ENCODE measurements at regions not wholly inside any gene's neighbourhood (a gene's known extent, or its start where the extent isn't known, plus 50 kb on each side); places are given as distances from the start of the nearest gene placed in this dataset.
"Not testable (repeated sequence)": the region's sequence is repeated elsewhere in the genome, so short reads cannot be mapped to it uniquely, and the experiment has no call there.

- ATAC-seq; H3K4me3 ChIP-seq (ENCODE audit: low read length); H3K27me3 Mint-ChIP-seq (ENCODE audit: low read depth in 2 of 2); H3K27me3 ChIP-seq (ENCODE audit: control insufficient read depth, insufficient read depth, low read length); H3K4me1 ChIP-seq (ENCODE audit: control insufficient read depth, insufficient read depth, low read length); H3K4me3 Mint-ChIP-seq; intact Hi-C loops (cut with micrococcal nuclease); H3K4me1 Mint-ChIP-seq; H3K36me3 Mint-ChIP-seq; DNase-seq; H3K27ac Mint-ChIP-seq; H3K27ac ChIP-seq (ENCODE audit: low read length); H3K9me3 ChIP-seq (ENCODE audit: control insufficient read depth, insufficient read depth, low read length); H3K36me3 ChIP-seq (ENCODE audit: control insufficient read depth, insufficient read depth, low read length): not testable (repeated sequence)
- 100% methylated on average over 1 of the region's 6 CpGs for WGBS (ENCODE audit: insufficient coverage)
- H3K9me3 Mint-ChIP-seq: peaks cover 9 to 12% of the 10 kb centered on the region in 2 donors
Observed at GRCh38 chr7:34581698-34582097, 76.3 kb upstream of the NPSR1 start.

- Mint-ChIP-seq H3K27ac (no peak overlapping the region), H3K9me3 (peaks cover 3 to 5% of the 10 kb centered on the region in 2 donors), H3K4me1 (no peaks in the 10 kb centered on the region), H3K27me3 (ENCODE audit: low read depth in 2 of 2) (no peaks in the 10 kb centered on the region), H3K36me3 (no peaks in the 10 kb centered on the region), H3K4me3 (no peak overlapping the region)
- no peak for TF ChIP-seq CTCF (IDR thresholded peaks at IDR 0.05)
- no peaks in the 10 kb centered on the region for H3K36me3 ChIP-seq (ENCODE audit: control insufficient read depth, insufficient read depth, low read length)
- 94% methylated on average over 6 of the region's 6 CpGs for WGBS (ENCODE audit: insufficient coverage)
- no peak overlapping the region for H3K4me3 ChIP-seq (ENCODE audit: low read length)
- H3K4me1 ChIP-seq (ENCODE audit: control insufficient read depth, insufficient read depth, low read length): no peaks in the 10 kb centered on the region
- ATAC-seq: no peak
- H3K9me3 ChIP-seq (ENCODE audit: control insufficient read depth, insufficient read depth, low read length): peaks cover 3% of the 10 kb centered on the region
- DNase-seq: no peak
- no peak overlapping the region for H3K27ac ChIP-seq (ENCODE audit: low read length)
- H3K27me3 ChIP-seq (ENCODE audit: control insufficient read depth, insufficient read depth, low read length): no peaks in the 10 kb centered on the region
- intact Hi-C loops (cut with micrococcal nuclease): no loop called here
Observed at GRCh38 chr7:34584526-34584925, 73.5 kb upstream of the NPSR1 start.

GRCh38 chr7:34596887-34597286 is 61.1 kb upstream of the NPSR1 start:
- Mint-ChIP-seq H3K4me1 (no peaks in the 10 kb centered on the region), H3K9me3 (peaks cover 0 to 3% of the 10 kb centered on the region in 2 donors), H3K27ac (no peak overlapping the region), H3K27me3 (ENCODE audit: low read depth in 2 of 2) (no peaks in the 10 kb centered on the region), H3K36me3 (no peaks in the 10 kb centered on the region), H3K4me3 (no peak overlapping the region)
- intact Hi-C loops (cut with micrococcal nuclease): no loop called here
- H3K4me3 ChIP-seq (ENCODE audit: low read length): no peak overlapping the region
- ATAC-seq: no peak
- no peak for DNase-seq
- no peaks in the 10 kb centered on the region for H3K36me3 ChIP-seq (ENCODE audit: control insufficient read depth, insufficient read depth, low read length)
- H3K4me1 ChIP-seq (ENCODE audit: control insufficient read depth, insufficient read depth, low read length): no peaks in the 10 kb centered on the region
- WGBS (ENCODE audit: insufficient coverage): 100% methylated on average over 2 of the region's 2 CpGs
- no peak for TF ChIP-seq CTCF (IDR thresholded peaks at IDR 0.05)
- no peaks in the 10 kb centered on the region for H3K9me3 ChIP-seq (ENCODE audit: control insufficient read depth, insufficient read depth, low read length)
- no peak overlapping the region for H3K27ac ChIP-seq (ENCODE audit: low read length)
- H3K27me3 ChIP-seq (ENCODE audit: control insufficient read depth, insufficient read depth, low read length): no peaks in the 10 kb centered on the region

- Mint-ChIP-seq H3K27me3 (ENCODE audit: low read depth in 2 of 2) (peaks cover 0 to 3% of the 10 kb centered on the region in 2 donors), H3K4me3 (no peak overlapping the region), H3K9me3 (peaks cover 2 to 9% of the 10 kb centered on the region in 2 donors), H3K36me3 (no peaks in the 10 kb centered on the region), H3K4me1 (no peaks in the 10 kb centered on the region), H3K27ac (no peak overlapping the region)
- Histone ChIP-seq H3K4me1 (ENCODE audit: control insufficient read depth, insufficient read depth, low read length) (no peaks in the 10 kb centered on the region), H3K9me3 (ENCODE audit: control insufficient read depth, insufficient read depth, low read length) (no peaks in the 10 kb centered on the region), H3K4me3 (ENCODE audit: low read length) (no peak overlapping the region), H3K27me3 (ENCODE audit: control insufficient read depth, insufficient read depth, low read length) (no peaks in the 10 kb centered on the region), H3K27ac (ENCODE audit: low read length) (no peak overlapping the region), H3K36me3 (ENCODE audit: control insufficient read depth, insufficient read depth, low read length) (no peaks in the 10 kb centered on the region)
- DNase-seq (no peak), ATAC-seq (no peak)
- intact Hi-C loops (cut with micrococcal nuclease): no loop called here
- no peak for TF ChIP-seq CTCF (IDR thresholded peaks at IDR 0.05)
- 77% methylated on average over 3 of the region's 3 CpGs for WGBS (ENCODE audit: insufficient coverage)
Observed at GRCh38 chr7:34603711-34604444, 54.1 kb upstream of the NPSR1 start.
